GM12892 (cell line): ENCODE measurements at regions not wholly inside any gene's neighbourhood (a gene's known extent, or its start where the extent isn't known, plus 50 kb on each side); places are given as distances from the start of the nearest gene placed in this dataset.

Experiments used
- DNase-seq: peaks from one replicate; pipeline ENCODE4 v3.0.0; 2011; ENCODE audit not compliant: insufficient read length
- FAIRE-seq: peaks from 2 replicates; lab custom pipeline; 2011; peaks lifted over from hg19 to GRCh38; lab: Jason Lieb, UNC
- POLR2A ChIP-seq: IDR thresholded peaks from 2 replicates; pipeline ENCODE4 v1.6.1; 2011; ENCODE audit warnings: low read depth, low read length, control low read depth
- POLR2AphosphoS5 ChIP-seq: IDR thresholded peaks from 2 replicates; pipeline ENCODE4 v1.6.1; 2011; ENCODE audit warnings: low read depth, low read length, control low read depth
- TAF1 ChIP-seq: IDR thresholded peaks from 2 replicates; pipeline ENCODE4 v1.6.1; 2011; ENCODE audit warnings: low read depth, mild to moderate bottlenecking, control low read depth, low read length, borderline replicate concordance

DNA sequence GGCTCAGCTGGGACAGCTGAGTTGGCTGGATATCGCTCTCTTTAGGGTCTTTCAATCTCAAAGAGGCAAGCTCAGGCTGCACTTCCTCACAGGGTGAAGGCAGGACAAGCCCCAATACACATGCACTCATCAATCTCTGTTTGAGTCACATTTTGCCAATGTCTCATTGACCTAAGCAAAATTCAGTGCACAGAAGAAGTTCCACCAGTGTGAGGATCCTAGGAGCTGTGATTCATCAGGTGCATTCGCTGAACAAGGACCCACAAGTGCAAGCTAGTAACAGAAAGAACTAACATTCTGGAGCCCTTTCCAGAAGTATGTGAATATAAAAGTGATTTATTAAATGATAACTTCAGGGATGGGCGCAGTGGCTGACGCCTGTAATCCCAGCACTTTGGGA lies 477.2 kb downstream of the GPAM start:
- TF ChIP-seq POLR2AphosphoS5 (no peak), TAF1 (no peak), POLR2A (no peak)
- DNase-seq (no peak), FAIRE-seq (no peak)

DNA sequence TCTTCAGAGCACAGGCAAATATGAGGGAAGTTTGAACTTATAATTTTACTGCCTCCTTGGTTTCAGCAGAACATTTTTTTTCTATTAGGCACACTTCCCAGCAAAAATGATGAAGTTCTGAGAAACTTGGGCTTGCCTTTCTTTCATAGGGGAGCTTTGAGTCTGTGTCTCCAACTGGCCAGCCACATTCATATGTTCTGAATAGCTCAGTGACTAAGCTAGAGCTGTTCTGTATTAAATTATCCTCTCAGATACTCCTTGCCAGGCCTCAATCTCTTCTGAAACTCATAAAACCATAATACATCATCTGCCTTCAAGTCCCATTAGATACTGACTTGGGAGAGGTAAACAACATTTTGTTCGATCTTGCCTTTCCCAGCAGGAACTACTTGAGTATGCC lies 476.5 kb downstream of the GPAM start:
- no peak for DNase-seq
- no peak for FAIRE-seq
- no peak for TF ChIP-seq POLR2AphosphoS5
- no peak for TF ChIP-seq POLR2A
- TF ChIP-seq TAF1 = no peak

DNA sequence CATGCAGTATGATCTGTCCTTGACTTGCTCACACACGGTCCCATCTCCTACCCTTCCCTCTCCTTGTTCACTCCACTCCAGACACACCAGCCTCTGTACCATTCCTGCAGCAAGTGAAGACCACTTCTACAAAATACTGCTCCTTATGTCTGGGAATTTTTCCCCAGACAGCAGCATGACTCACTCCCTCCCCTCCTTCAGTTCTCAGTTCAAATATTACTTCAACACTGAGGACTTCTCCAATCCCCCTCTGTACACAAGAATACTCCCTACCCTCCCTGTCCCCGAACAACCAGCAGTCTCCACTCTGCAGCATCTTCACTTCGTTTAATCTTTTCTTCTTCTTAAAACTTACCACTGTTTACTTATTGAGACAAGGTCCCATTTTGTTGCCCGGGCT lies 474.0 kb downstream of the GPAM start:
- FAIRE-seq (no peak), DNase-seq (no peak)
- TF ChIP-seq TAF1 = no peak
- TF ChIP-seq POLR2AphosphoS5 = no peak
- TF ChIP-seq POLR2A = no peak

GRCh38 chr10:111716032-111716431 lies 467.5 kb downstream of the GPAM start:
- DNase-seq (no peak), FAIRE-seq (no peak)
- TF ChIP-seq POLR2A (no peak), POLR2AphosphoS5 (no peak), TAF1 (no peak)

DNA sequence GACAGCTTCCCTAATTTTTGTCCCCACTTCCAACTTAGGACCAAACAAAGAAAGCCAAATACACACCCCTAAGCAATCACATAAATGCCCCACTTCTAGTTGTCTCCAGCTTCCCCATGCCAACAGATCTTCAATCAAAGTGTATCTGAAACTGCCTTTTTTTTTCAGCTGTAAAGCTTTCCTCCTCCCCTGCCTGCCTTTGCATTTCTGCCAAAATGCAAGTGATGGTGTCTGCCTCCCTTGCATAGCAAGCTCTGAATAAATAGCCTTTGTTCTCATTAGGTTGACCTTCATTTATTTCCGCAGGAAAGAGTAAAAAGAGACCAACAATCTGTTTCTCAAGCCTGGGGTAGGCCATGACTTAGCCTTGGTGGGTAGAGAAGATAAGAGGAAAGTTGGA lies 459.4 kb downstream of the GPAM start:
- TF ChIP-seq TAF1 (no peak), POLR2A (no peak), POLR2AphosphoS5 (no peak)

DNA sequence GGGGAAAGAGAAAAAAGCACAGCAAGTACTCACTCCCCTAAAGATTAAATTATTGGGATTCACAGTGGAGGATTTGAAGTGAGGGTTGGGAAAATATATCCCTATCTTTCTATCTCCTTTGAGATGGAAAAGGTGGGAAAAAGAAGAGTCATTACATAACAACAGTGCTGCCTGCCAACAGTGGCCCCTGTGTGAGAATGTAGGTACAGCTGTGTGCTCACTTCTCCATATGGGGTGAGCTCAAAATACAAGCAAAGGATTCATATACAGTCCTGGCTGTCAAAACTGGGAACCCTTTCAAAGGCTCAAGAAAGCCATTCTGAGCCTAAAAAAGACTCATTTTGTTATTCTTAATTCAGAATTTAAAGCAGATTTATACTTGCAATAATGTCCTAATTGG lies 458.5 kb downstream of the GPAM start:
- no peak for TF ChIP-seq POLR2AphosphoS5
- no peak for DNase-seq
- FAIRE-seq = no peak

More for the DNA sequence above, 459.4 kb downstream of the GPAM start:
- DNase-seq (no peak), FAIRE-seq (no peak)

GRCh38 chr10:111732166-111732785 lies 451.3 kb downstream of the GPAM start:
- no peak for FAIRE-seq
- no peak for DNase-seq
- TF ChIP-seq POLR2A = no peak
- TF ChIP-seq TAF1 = no peak
- TF ChIP-seq POLR2AphosphoS5 = no peak

GRCh38 chr10:111739125-111739873 lies 444.3 kb downstream of the GPAM start:
- FAIRE-seq (no peak), DNase-seq (no peak)
- TF ChIP-seq POLR2A (no peak), TAF1 (no peak)

DNA sequence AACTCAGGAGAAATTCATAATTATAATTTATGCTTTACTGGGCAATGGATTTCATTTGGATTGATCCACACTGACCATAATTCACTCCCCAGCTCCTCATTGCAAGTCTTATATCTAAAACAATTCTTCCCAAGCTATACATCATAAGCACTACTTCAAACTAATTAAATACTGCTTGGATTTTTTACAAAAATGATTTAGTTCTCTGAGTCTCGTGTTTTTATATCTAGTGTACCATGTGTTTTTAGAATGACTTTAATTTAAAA lies 443.8 kb downstream of the GPAM start:
- TF ChIP-seq POLR2A (no peak), TAF1 (no peak), POLR2AphosphoS5 (no peak)
- no peak for FAIRE-seq
- no peak for DNase-seq

GRCh38 chr10:111745982-111746381 lies 437.6 kb downstream of the GPAM start:
- FAIRE-seq = no peak
- DNase-seq = no peak
- TF ChIP-seq POLR2A (no peak), TAF1 (no peak), POLR2AphosphoS5 (no peak)

DNA sequence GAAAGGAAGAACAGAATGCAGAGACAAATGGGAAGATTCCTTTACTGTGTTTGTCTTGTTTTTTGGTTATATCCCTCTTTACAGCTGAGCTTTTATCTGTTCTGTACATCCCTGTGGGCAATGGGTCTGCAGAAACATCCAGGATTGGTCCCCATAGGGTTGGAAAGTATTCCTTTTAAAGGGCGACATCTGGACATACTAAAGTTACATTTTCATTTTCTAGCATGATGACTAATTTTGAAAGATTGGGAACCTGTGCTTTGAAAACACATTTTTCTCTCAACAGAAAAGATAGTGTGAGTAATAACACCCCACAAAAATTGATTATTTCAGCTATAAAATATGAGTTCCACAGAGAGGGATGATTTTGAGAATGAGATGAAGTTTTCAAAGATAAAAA lies 435.8 kb downstream of the GPAM start:
- no peak for DNase-seq
- FAIRE-seq = no peak
- TF ChIP-seq POLR2AphosphoS5 (no peak), TAF1 (no peak), POLR2A (no peak)

DNA sequence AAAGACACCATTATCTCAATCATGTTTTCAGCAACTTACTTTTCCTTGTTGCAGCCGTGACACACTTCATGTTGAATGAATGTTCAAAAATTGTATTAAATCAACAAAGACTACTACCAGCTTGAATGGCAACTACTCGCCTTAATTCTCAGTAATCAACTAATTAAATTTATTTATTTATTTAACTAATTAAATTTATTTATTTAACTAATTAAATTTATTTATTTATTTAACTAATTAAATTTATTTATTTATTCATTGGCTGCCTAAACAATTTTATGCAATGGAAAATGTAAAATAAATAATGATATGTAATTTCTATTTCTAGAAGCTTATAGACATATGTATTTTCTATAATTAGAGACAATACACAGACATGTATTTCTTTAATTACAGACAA lies 435.4 kb downstream of the GPAM start:
- DNase-seq = no peak
- FAIRE-seq = no peak
- no peak for TF ChIP-seq TAF1
- TF ChIP-seq POLR2AphosphoS5 = no peak
- no peak for TF ChIP-seq POLR2A
